ENCODE measurements at regions not wholly inside any gene's neighbourhood (a gene's known extent, or its start where the extent isn't known, plus 50 kb on each side); places are given as distances from the start of the nearest gene placed in this dataset.

GRCh38 chr4:66032571-66032970, 362.3 kb upstream of the EPHA5 start:
- TF ChIP-seq CTCF (IDR thresholded peaks at IDR 0.05): no peak
- TF ChIP-seq POLR2A (IDR thresholded peaks at IDR 0.05; ENCODE audit: low read depth): no peak
- no peak for TF ChIP-seq EP300 (IDR thresholded peaks at IDR 0.05)

Data from esophagus muscularis mucosa (tissue), 4 donors.